Esophagus squamous epithelium (tissue), 4 donors: ENCODE measurements at regions not wholly inside any gene's neighbourhood (a gene's known extent, or its start where the extent isn't known, plus 50 kb on each side); places are given as distances from the start of the nearest gene placed in this dataset.
"Not testable (repeated sequence)": the region's sequence is repeated elsewhere in the genome, so short reads cannot be mapped to it uniquely, and the experiment has no call there.

ENCODE experiments used
- POLR2A ChIP-seq, 4 donors: fragments of 450-650 bp; IDR thresholded peaks; one replicate each; pipeline ENCODE4 v1.6.1; 2017; ENCODE audit warnings: antibody characterized with exemption in 4 of 4, mild to moderate bottlenecking in 4 of 4, moderate library complexity in 3 of 4
- TF ChIP-seq, protein P1 (sequence below), 6 experiments: fragments of 450-650 bp in 4 of 6; fragments of 200-600 bp in 2 of 6; sonication (generic) in 2 of 6; IDR thresholded peaks; one replicate each; pipeline ENCODE4 v1.5.1; 2016 to 2019; ENCODE audit warnings: antibody characterized with exemption in 6 of 6, mild to moderate bottlenecking in 4 of 6, moderate library complexity in 4 of 6

DNA sequence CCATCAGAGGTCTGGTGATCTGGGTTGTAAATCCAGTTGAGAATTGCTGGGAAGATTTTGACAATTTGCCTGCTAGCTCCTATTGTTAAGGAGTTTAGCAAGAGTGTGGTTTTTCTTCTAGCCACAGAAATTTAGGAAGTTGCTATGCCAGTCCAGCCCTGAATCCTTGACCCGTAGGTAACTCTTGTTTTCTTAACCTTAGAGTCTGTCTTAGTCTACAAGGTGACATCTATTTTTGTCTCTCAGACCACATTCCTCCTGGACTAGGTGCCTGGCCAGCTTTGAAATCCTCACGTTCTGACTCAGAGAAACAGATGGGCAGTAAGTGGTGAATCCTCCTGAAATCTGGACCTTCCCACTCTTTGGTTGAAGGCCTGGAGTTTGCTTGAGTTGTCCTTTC is 101.7 kb upstream of the NBPF11 start:
- TF ChIP-seq, protein P1, sequence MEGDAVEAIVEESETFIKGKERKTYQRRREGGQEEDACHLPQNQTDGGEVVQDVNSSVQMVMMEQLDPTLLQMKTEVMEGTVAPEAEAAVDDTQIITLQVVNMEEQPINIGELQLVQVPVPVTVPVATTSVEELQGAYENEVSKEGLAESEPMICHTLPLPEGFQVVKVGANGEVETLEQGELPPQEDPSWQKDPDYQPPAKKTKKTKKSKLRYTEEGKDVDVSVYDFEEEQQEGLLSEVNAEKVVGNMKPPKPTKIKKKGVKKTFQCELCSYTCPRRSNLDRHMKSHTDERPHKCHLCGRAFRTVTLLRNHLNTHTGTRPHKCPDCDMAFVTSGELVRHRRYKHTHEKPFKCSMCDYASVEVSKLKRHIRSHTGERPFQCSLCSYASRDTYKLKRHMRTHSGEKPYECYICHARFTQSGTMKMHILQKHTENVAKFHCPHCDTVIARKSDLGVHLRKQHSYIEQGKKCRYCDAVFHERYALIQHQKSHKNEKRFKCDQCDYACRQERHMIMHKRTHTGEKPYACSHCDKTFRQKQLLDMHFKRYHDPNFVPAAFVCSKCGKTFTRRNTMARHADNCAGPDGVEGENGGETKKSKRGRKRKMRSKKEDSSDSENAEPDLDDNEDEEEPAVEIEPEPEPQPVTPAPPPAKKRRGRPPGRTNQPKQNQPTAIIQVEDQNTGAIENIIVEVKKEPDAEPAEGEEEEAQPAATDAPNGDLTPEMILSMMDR (IDR thresholded peaks at IDR 0.05), result not testable (repeated sequence)
- TF ChIP-seq POLR2A (IDR thresholded peaks at IDR 0.05), result not testable (repeated sequence)
